ENCODE measurements at regions not wholly inside any gene's neighbourhood (a gene's known extent, or its start where the extent isn't known, plus 50 kb on each side); places are given as distances from the start of the nearest gene placed in this dataset.

GRCh38 chr2:67038195-67038594 is 358.9 kb upstream of the ETAA1 start:
- no peak for TF ChIP-seq GATA2 (IDR thresholded peaks at IDR 0.05; ENCODE audit: low read depth, low read length)
- TF ChIP-seq GATA3 (IDR thresholded peaks at IDR 0.05; ENCODE audit: low read depth, low read length): no peak

Data from SH-SY5Y (cell line).